ENCODE measurements at regions not wholly inside any gene's neighbourhood (a gene's known extent, or its start where the extent isn't known, plus 50 kb on each side); places are given as distances from the start of the nearest gene placed in this dataset.

GRCh38 chr2:182573553-182573952 lies 142.5 kb upstream of the DNAJC10 start:
- no peak for TF ChIP-seq CTCF (IDR thresholded peaks at IDR 0.05; ENCODE audit: insufficient read depth, low read depth, low read length, missing control alignments)
- H3K4me3 ChIP-seq (ENCODE audit: low read length): no peak overlapping the region
- DNase-seq (ENCODE audit: low read depth): no peak

- TF ChIP-seq CTCF (IDR thresholded peaks at IDR 0.05; ENCODE audit: insufficient read depth, low read depth, low read length, missing control alignments): no peak
- no peak overlapping the region for H3K4me3 ChIP-seq (ENCODE audit: low read length)
- no peak for DNase-seq (ENCODE audit: low read depth)
These were observed 138.2 kb upstream of the DNAJC10 start for GRCh38 chr2:182577816-182578215.

- no peak for TF ChIP-seq CTCF (IDR thresholded peaks at IDR 0.05; ENCODE audit: insufficient read depth, low read depth, low read length, missing control alignments)
- no peak overlapping the region for H3K4me3 ChIP-seq (ENCODE audit: low read length)
- no peak for DNase-seq (ENCODE audit: low read depth)
These were observed 134.7 kb upstream of the DNAJC10 start for GRCh38 chr2:182581196-182581935.

GRCh38 chr2:182584462-182584861 lies 131.6 kb upstream of the DNAJC10 start:
- no peak for DNase-seq (ENCODE audit: low read depth)
- no peak for TF ChIP-seq CTCF (IDR thresholded peaks at IDR 0.05; ENCODE audit: insufficient read depth, low read depth, low read length, missing control alignments)
- H3K4me3 ChIP-seq (ENCODE audit: low read length): no peak overlapping the region

GRCh38 chr2:182585001-182585400 lies 131.1 kb upstream of the DNAJC10 start:
- no peak for DNase-seq (ENCODE audit: low read depth)
- no peak for TF ChIP-seq CTCF (IDR thresholded peaks at IDR 0.05; ENCODE audit: insufficient read depth, low read depth, low read length, missing control alignments)
- H3K4me3 ChIP-seq (ENCODE audit: low read length): no peak overlapping the region

- no peak for DNase-seq (ENCODE audit: low read depth)
- H3K4me3 ChIP-seq (ENCODE audit: low read length): no peak overlapping the region
- no peak for TF ChIP-seq CTCF (IDR thresholded peaks at IDR 0.05; ENCODE audit: insufficient read depth, low read depth, low read length, missing control alignments)
These were observed 130.6 kb upstream of the DNAJC10 start for GRCh38 chr2:182585430-182585829.

GRCh38 chr2:182586426-182586825 lies 129.6 kb upstream of the DNAJC10 start:
- TF ChIP-seq CTCF (IDR thresholded peaks at IDR 0.05; ENCODE audit: insufficient read depth, low read depth, low read length, missing control alignments): no peak
- no peak overlapping the region for H3K4me3 ChIP-seq (ENCODE audit: low read length)
- DNase-seq (ENCODE audit: low read depth): no peak

Measured in epithelial cell of esophagus (primary cell).